Coronary artery (tissue), 2 donors: ENCODE measurements at regions not wholly inside any gene's neighbourhood (a gene's known extent, or its start where the extent isn't known, plus 50 kb on each side); places are given as distances from the start of the nearest gene placed in this dataset.

ENCODE experiments used
- DNase-seq: peaks from one replicate; pipeline ENCODE4 v3.0.0-alpha.2; 2017; ENCODE audit warnings: low spot score
- H3K27ac ChIP-seq, 2 donors: fragments of 200-600 bp; sonication (generic); one replicate each; pipeline ENCODE4 v1.5.1; 2016 to 2019
- H3K4me3 ChIP-seq: fragments of 200-600 bp; sonication (generic); 2 replicates; pipeline ENCODE4 v1.5.1; 2016; ENCODE audit warnings: mild to moderate bottlenecking, moderate library complexity
- TF ChIP-seq, protein P1 (sequence below): fragments of 200-600 bp; sonication (generic); IDR thresholded peaks from one replicate; pipeline ENCODE4 v1.5.1; 2019; ENCODE audit warnings: antibody characterized with exemption

GRCh38 chr4:138800421-138800820, 215.2 kb upstream of the NOCT start:
- DNase-seq, result no peak
- no peak overlapping the region for H3K27ac ChIP-seq
- TF ChIP-seq, protein P1, sequence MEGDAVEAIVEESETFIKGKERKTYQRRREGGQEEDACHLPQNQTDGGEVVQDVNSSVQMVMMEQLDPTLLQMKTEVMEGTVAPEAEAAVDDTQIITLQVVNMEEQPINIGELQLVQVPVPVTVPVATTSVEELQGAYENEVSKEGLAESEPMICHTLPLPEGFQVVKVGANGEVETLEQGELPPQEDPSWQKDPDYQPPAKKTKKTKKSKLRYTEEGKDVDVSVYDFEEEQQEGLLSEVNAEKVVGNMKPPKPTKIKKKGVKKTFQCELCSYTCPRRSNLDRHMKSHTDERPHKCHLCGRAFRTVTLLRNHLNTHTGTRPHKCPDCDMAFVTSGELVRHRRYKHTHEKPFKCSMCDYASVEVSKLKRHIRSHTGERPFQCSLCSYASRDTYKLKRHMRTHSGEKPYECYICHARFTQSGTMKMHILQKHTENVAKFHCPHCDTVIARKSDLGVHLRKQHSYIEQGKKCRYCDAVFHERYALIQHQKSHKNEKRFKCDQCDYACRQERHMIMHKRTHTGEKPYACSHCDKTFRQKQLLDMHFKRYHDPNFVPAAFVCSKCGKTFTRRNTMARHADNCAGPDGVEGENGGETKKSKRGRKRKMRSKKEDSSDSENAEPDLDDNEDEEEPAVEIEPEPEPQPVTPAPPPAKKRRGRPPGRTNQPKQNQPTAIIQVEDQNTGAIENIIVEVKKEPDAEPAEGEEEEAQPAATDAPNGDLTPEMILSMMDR, result no peak
- no peak overlapping the region for H3K4me3 ChIP-seq

- H3K27ac ChIP-seq, result no peak overlapping the region
- no peak overlapping the region for H3K4me3 ChIP-seq
- no peak for DNase-seq
- TF ChIP-seq, protein P1, result no peak
Measured at GRCh38 chr4:138798404-138798803, 217.2 kb upstream of the NOCT start.

GRCh38 chr4:138797646-138798045, 217.9 kb upstream of the NOCT start:
- TF ChIP-seq, protein P1, result no peak
- no peak overlapping the region for H3K27ac ChIP-seq
- no peak for DNase-seq
- no peak overlapping the region for H3K4me3 ChIP-seq

DNA sequence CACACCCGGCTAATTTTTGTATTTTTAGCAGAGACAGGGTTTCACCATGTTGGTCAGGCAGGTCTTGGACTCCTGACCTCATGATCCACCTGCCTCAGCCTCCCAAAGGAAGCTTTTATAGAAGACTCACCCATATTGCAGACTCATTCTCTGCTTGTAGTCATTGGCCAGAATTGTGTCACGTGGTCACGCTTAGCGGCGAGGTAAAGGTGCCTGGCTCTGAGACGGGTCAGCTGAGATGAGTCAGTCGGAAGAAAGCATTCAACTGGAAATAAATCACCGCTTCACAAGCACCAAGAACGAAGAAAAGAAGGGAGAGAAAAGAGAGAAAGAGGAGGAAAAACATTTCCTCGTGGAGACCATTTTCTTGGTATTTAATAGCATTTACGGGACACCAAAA, 218.8 kb upstream of the NOCT start:
- Histone ChIP-seq H3K4me3 (no peak overlapping the region), H3K27ac (no peak overlapping the region)
- no peak for DNase-seq
- TF ChIP-seq, protein P1, result no peak

- DNase-seq, result no peak
- TF ChIP-seq, protein P1, result no peak
- Histone ChIP-seq H3K4me3 (no peak overlapping the region), H3K27ac (no peak overlapping the region)
Measured at GRCh38 chr4:138790706-138791340, 224.8 kb upstream of the NOCT start.

- Histone ChIP-seq H3K27ac (no peak overlapping the region), H3K4me3 (no peak overlapping the region)
- TF ChIP-seq, protein P1, result no peak
- no peak for DNase-seq
Measured at GRCh38 chr4:138789796-138790195, 225.8 kb upstream of the NOCT start.

DNA sequence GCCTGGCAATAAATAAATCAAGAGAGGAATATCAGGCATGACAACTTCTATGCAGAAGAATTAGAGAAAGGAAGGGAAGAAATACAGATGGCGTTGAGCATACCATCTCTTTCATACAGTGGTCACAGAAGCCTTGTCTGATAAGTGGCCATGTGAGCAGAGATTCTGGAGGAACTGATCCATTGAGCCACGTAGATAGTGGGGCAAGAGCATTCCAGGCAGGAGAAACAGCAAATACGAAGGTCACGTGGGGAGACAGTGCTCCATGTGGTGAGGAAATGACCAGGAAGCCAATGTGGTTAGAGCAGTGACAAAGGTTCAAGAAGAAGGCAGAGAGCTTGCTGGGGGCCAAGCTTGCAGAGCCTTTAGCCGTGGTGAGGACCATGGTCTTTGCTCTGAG, 226.7 kb upstream of the NOCT start:
- DNase-seq, result no peak
- H3K4me3 ChIP-seq, result no peak overlapping the region
- TF ChIP-seq, protein P1, result no peak
- H3K27ac ChIP-seq, result no peak overlapping the region
